ENCODE measurements at regions not wholly inside any gene's neighbourhood (a gene's known extent, or its start where the extent isn't known, plus 50 kb on each side); places are given as distances from the start of the nearest gene placed in this dataset.

DNA sequence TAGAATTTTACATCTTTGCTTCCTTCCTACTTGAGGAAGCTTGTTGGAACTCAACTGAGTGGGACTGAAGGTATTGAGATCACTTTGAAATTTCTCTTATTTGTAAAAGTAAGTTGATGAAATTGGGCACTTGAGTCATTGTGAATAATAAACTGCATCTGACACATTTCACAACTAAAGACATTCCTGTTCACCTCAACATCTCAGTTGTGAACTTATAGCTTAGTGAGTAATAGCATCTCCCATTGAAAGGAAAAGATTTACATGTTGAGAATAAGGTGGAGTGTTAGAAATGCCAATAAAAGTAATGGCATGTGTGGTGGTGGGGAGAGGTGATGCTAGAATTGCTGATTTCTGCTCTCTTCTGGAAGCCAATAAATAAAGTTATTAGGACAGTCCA, 145.0 kb downstream of the SLC24A2 start:
- H3K4me2 ChIP-seq (ENCODE audit: low read length): no peak overlapping the region
- H3K9me3 ChIP-seq (ENCODE audit: low read length): no peaks in the 10 kb centered on the region
- no peak for TF ChIP-seq EZH2 (IDR thresholded peaks at IDR 0.05; ENCODE audit: borderline replicate concordance, low read length)
- TF ChIP-seq, protein P1, sequence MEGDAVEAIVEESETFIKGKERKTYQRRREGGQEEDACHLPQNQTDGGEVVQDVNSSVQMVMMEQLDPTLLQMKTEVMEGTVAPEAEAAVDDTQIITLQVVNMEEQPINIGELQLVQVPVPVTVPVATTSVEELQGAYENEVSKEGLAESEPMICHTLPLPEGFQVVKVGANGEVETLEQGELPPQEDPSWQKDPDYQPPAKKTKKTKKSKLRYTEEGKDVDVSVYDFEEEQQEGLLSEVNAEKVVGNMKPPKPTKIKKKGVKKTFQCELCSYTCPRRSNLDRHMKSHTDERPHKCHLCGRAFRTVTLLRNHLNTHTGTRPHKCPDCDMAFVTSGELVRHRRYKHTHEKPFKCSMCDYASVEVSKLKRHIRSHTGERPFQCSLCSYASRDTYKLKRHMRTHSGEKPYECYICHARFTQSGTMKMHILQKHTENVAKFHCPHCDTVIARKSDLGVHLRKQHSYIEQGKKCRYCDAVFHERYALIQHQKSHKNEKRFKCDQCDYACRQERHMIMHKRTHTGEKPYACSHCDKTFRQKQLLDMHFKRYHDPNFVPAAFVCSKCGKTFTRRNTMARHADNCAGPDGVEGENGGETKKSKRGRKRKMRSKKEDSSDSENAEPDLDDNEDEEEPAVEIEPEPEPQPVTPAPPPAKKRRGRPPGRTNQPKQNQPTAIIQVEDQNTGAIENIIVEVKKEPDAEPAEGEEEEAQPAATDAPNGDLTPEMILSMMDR (IDR thresholded peaks at IDR 0.05; ENCODE audit: low read length): no peak
- no peak overlapping the region for H3K4me3 ChIP-seq (ENCODE audit: low read depth, low read length, poor library complexity, severe bottlenecking)
- H3F3A ChIP-seq (ENCODE audit: insufficient read depth, low read length): no peaks in the 10 kb centered on the region
- H3K9me2 ChIP-seq (ENCODE audit: low read depth, low read length): no peaks in the 10 kb centered on the region
- H3K79me2 ChIP-seq (ENCODE audit: insufficient read depth, low read length): no peaks in the 10 kb centered on the region
- H3K27ac ChIP-seq (ENCODE audit: low read depth, low read length, poor library complexity, severe bottlenecking): no peak overlapping the region
- H3K4me1 ChIP-seq (ENCODE audit: insufficient read depth, low read length, severe bottlenecking): no peaks in the 10 kb centered on the region
- H3K9ac ChIP-seq (ENCODE audit: low read length): no peak overlapping the region
- H3K36me3 ChIP-seq (ENCODE audit: insufficient read depth, low read length): no peaks in the 10 kb centered on the region
- no peak overlapping the region for H2AFZ ChIP-seq (ENCODE audit: low read length)
- H3K27me3 ChIP-seq (ENCODE audit: insufficient read depth, low read length): no peaks in the 10 kb centered on the region
- no peaks in the 10 kb centered on the region for H4K20me1 ChIP-seq (ENCODE audit: insufficient read depth, low read length)

DNA sequence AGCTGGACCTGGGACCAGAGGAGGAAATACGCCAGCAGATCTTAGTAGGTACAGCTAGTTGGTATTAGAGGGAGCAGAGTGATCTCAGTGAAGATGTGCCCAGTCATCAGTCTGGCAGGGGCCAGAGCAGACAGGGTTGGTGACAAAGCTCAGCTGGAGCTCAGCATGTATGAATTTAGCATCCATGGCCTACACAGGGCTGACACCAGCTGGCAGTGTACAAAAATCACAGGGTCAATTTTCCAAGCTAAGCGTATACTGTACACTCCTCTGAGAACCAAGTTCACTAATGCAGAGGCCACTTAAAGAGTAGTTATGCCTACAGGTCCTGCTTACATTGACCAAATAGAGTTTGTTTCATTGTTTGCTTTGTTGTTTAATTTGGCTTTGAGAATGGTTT, 146.6 kb downstream of the SLC24A2 start:
- Histone ChIP-seq H3K79me2 (ENCODE audit: insufficient read depth, low read length) (no peaks in the 10 kb centered on the region), H3K4me2 (ENCODE audit: low read length) (no peak overlapping the region), H3K9me3 (ENCODE audit: low read length) (no peaks in the 10 kb centered on the region), H4K20me1 (ENCODE audit: insufficient read depth, low read length) (no peaks in the 10 kb centered on the region), H3K4me1 (ENCODE audit: insufficient read depth, low read length, severe bottlenecking) (no peaks in the 10 kb centered on the region), H3K9ac (ENCODE audit: low read length) (no peak overlapping the region), H3K9me2 (ENCODE audit: low read depth, low read length) (no peaks in the 10 kb centered on the region), H3F3A (ENCODE audit: insufficient read depth, low read length) (no peaks in the 10 kb centered on the region), H3K27me3 (ENCODE audit: insufficient read depth, low read length) (no peaks in the 10 kb centered on the region), H2AFZ (ENCODE audit: low read length) (no peak overlapping the region), H3K36me3 (ENCODE audit: insufficient read depth, low read length) (no peaks in the 10 kb centered on the region), H3K27ac (ENCODE audit: low read depth, low read length, poor library complexity, severe bottlenecking) (no peak overlapping the region), H3K4me3 (ENCODE audit: low read depth, low read length, poor library complexity, severe bottlenecking) (no peak overlapping the region)
- TF ChIP-seq, protein P1 (IDR thresholded peaks at IDR 0.05; ENCODE audit: low read length): no peak
- no peak for TF ChIP-seq EZH2 (IDR thresholded peaks at IDR 0.05; ENCODE audit: borderline replicate concordance, low read length)

DNA sequence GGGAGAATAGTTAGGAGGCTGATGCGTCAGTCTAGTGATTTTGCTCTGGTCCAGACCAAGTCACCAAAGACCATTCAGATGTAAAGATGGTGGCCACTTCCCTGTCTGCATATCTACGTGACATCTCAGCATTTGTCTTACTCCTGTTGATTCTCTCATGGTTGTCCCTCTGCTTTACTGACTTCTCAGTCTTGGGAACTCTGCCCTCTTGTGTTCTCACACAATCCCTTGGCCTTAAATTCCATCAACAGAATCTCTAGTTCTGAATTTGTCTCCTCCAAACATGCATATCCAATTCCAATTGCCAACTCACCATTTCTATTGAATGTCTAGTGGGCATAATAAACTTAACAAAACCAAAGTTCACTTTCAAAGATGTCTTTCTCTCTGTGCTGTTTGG, 147.8 kb downstream of the SLC24A2 start:
- Histone ChIP-seq H3K79me2 (ENCODE audit: insufficient read depth, low read length) (no peaks in the 10 kb centered on the region), H3K4me1 (ENCODE audit: insufficient read depth, low read length, severe bottlenecking) (no peaks in the 10 kb centered on the region)

More for the DNA sequence above, 147.8 kb downstream of the SLC24A2 start:
- H4K20me1 ChIP-seq (ENCODE audit: insufficient read depth, low read length): no peaks in the 10 kb centered on the region
- H3K27ac ChIP-seq (ENCODE audit: low read depth, low read length, poor library complexity, severe bottlenecking): no peak overlapping the region
- H3K9ac ChIP-seq (ENCODE audit: low read length): no peak overlapping the region
- H3F3A ChIP-seq (ENCODE audit: insufficient read depth, low read length): no peaks in the 10 kb centered on the region
- no peaks in the 10 kb centered on the region for H3K9me3 ChIP-seq (ENCODE audit: low read length)
- no peak overlapping the region for H3K4me2 ChIP-seq (ENCODE audit: low read length)
- H3K27me3 ChIP-seq (ENCODE audit: insufficient read depth, low read length): no peaks in the 10 kb centered on the region
- H2AFZ ChIP-seq (ENCODE audit: low read length): no peak overlapping the region
- H3K36me3 ChIP-seq (ENCODE audit: insufficient read depth, low read length): no peaks in the 10 kb centered on the region
- no peaks in the 10 kb centered on the region for H3K9me2 ChIP-seq (ENCODE audit: low read depth, low read length)
- H3K4me3 ChIP-seq (ENCODE audit: low read depth, low read length, poor library complexity, severe bottlenecking): no peak overlapping the region
- TF ChIP-seq EZH2 (IDR thresholded peaks at IDR 0.05; ENCODE audit: borderline replicate concordance, low read length): no peak
- TF ChIP-seq, protein P1 (IDR thresholded peaks at IDR 0.05; ENCODE audit: low read length): no peak
